ENCODE measurements at regions not wholly inside any gene's neighbourhood (a gene's known extent, or its start where the extent isn't known, plus 50 kb on each side); places are given as distances from the start of the nearest gene placed in this dataset.

- TF ChIP-seq CTCF (conservative IDR thresholded peaks at IDR 0.05; ENCODE audit: low read depth, low read length) (no peak), POLR2A (IDR thresholded peaks at IDR 0.05; ENCODE audit: low read depth, low read length) (no peak), USF2 (IDR thresholded peaks at IDR 0.05; ENCODE audit: low read depth, low read length) (no peak), CEBPB (IDR thresholded peaks at IDR 0.05; ENCODE audit: low read depth, low read length) (no peak), ELK1 (IDR thresholded peaks at IDR 0.05; ENCODE audit: borderline replicate concordance, low read depth, low read length) (no peak), RAD21 (IDR thresholded peaks at IDR 0.05; ENCODE audit: low read length) (no peak), MXI1 (IDR thresholded peaks at IDR 0.05; ENCODE audit: borderline replicate concordance, low read depth, low read length) (no peak), MAFK (IDR thresholded peaks at IDR 0.05; ENCODE audit: low read depth, low read length) (no peak), CHD1 (IDR thresholded peaks at IDR 0.05; ENCODE audit: low read depth, low read length) (no peak)
Observed at GRCh38 chrX:10310511-10310910, 153.7 kb downstream of the CLCN4 start.

All from IMR-90 (cell line).